ENCODE measurements at regions not wholly inside any gene's neighbourhood (a gene's known extent, or its start where the extent isn't known, plus 50 kb on each side); places are given as distances from the start of the nearest gene placed in this dataset.

GRCh38 chr20:52536841-52537400 is 345.3 kb upstream of the ZFP64 start:
- Histone ChIP-seq H3K4me1 (ENCODE audit: control insufficient read depth in 1 of 2, insufficient read depth in 1 of 2, low read depth in 1 of 2, low read length in 1 of 2) (no peaks in the 10 kb centered on the region), H3K27ac (no peak overlapping the region), H3K27me3 (no peaks in the 10 kb centered on the region), H3K4me3 (ENCODE audit: low read depth in 1 of 2, low read length in 1 of 2) (no peak overlapping the region), H3K9me3 (no peaks in the 10 kb centered on the region), H3K36me3 (no peaks in the 10 kb centered on the region)
- TF ChIP-seq CTCF (IDR thresholded peaks at IDR 0.05): no peak

DNA sequence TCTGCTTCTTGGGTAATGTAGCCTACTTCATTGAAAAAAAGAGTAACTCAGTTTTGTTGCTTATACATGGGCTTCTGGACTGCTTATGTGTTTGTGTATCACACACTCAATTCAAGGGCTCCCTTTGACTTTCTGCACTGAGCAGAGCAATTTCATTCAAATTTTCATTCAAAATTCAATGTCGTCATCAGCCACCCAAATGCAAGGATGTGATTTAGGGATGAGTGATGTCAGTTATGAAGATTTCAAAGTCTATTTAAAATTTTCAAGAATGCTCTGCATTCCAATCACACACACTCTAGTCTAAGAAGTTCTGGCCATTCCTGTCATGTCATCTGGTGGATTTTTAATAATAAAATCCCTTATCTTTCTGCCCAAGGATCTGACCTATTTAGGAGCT is 344.5 kb upstream of the ZFP64 start:
- no peak overlapping the region for H3K27ac ChIP-seq
- H3K9me3 ChIP-seq: no peaks in the 10 kb centered on the region
- H3K36me3 ChIP-seq: no peaks in the 10 kb centered on the region
- no peak for TF ChIP-seq CTCF (IDR thresholded peaks at IDR 0.05)
- H3K4me1 ChIP-seq (ENCODE audit: control insufficient read depth in 1 of 2, insufficient read depth in 1 of 2, low read depth in 1 of 2, low read length in 1 of 2): no peaks in the 10 kb centered on the region
- H3K4me3 ChIP-seq (ENCODE audit: low read depth in 1 of 2, low read length in 1 of 2): no peak overlapping the region
- H3K27me3 ChIP-seq: no peaks in the 10 kb centered on the region

DNA sequence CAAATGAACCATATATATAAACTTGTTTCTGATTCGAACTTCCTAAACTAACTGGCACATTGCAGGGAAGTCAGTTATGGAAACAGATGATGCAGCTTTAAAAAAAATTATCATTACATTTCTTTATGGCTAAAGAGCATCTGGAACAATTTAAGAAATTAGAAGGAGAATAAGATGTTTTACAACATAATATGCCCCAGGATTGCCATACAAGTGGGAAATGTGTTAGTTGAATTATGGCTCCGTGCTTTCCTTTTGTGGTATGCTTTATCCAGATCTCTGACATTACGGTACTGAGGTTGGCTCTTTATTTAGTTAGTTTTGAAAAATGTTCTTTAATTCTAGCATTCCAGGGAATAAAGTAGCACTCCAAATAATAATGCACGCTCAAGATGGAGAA is 343.0 kb upstream of the ZFP64 start:
- Histone ChIP-seq H3K4me3 (ENCODE audit: low read depth in 1 of 2, low read length in 1 of 2) (no peak overlapping the region), H3K9me3 (no peaks in the 10 kb centered on the region), H3K36me3 (no peaks in the 10 kb centered on the region), H3K27me3 (no peaks in the 10 kb centered on the region), H3K27ac (no peak overlapping the region), H3K4me1 (ENCODE audit: control insufficient read depth in 1 of 2, insufficient read depth in 1 of 2, low read depth in 1 of 2, low read length in 1 of 2) (no peaks in the 10 kb centered on the region)
- no peak for TF ChIP-seq CTCF (IDR thresholded peaks at IDR 0.05)

GRCh38 chr20:52533401-52533800 is 341.8 kb upstream of the ZFP64 start:
- TF ChIP-seq CTCF (IDR thresholded peaks at IDR 0.05): no peak
- no peaks in the 10 kb centered on the region for H3K36me3 ChIP-seq
- no peak overlapping the region for H3K27ac ChIP-seq
- H3K4me1 ChIP-seq (ENCODE audit: control insufficient read depth in 1 of 2, insufficient read depth in 1 of 2, low read depth in 1 of 2, low read length in 1 of 2): no peaks in the 10 kb centered on the region
- H3K4me3 ChIP-seq (ENCODE audit: low read depth in 1 of 2, low read length in 1 of 2): no peak overlapping the region
- no peaks in the 10 kb centered on the region for H3K9me3 ChIP-seq
- no peaks in the 10 kb centered on the region for H3K27me3 ChIP-seq

DNA sequence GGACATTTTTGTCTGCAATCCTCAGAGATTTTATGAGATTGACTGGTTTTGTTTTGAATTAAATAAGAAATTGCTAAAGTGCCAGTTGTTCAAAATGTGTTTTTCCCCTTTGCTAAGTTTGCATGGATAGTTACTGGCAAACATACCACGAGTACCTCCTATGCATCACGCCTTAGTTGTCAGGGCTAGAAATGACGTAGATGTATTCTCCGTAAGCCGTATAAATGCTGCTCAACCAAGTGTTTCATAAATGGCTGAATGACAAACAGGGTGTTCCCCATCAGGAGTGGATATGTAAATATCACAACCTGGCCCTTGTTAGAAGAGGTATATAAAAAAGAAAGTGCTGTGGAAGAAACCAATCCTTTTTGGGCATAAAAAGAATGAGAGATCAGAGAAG is 341.1 kb upstream of the ZFP64 start:
- H3K36me3 ChIP-seq: no peaks in the 10 kb centered on the region
- no peaks in the 10 kb centered on the region for H3K9me3 ChIP-seq
- no peak for TF ChIP-seq CTCF (IDR thresholded peaks at IDR 0.05)
- no peaks in the 10 kb centered on the region for H3K4me1 ChIP-seq (ENCODE audit: control insufficient read depth in 1 of 2, insufficient read depth in 1 of 2, low read depth in 1 of 2, low read length in 1 of 2)
- no peak overlapping the region for H3K27ac ChIP-seq
- no peaks in the 10 kb centered on the region for H3K27me3 ChIP-seq
- H3K4me3 ChIP-seq (ENCODE audit: low read depth in 1 of 2, low read length in 1 of 2): no peak overlapping the region

DNA sequence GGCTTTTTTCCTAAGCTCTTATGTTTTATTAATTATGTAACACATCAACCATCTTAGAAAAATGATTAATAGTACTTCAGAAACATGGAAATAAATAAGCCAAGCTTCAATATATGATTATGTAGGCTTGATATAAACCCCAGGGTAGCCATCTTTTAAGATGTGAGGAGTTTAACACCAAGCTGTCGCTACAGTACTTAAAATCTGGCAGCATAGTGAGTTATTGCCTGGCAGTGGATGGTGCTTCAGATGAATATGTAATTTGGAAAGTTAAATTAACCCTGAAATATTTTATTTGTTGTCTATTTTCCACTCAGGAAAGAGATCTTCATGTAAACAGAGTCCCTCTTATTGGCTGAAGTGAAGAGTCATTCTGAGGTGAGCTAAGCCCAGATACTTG is 339.0 kb upstream of the ZFP64 start:
- H3K4me1 ChIP-seq (ENCODE audit: control insufficient read depth in 1 of 2, insufficient read depth in 1 of 2, low read depth in 1 of 2, low read length in 1 of 2): no peaks in the 10 kb centered on the region
- H3K27me3 ChIP-seq: no peaks in the 10 kb centered on the region
- no peaks in the 10 kb centered on the region for H3K36me3 ChIP-seq
- H3K27ac ChIP-seq: no peak overlapping the region
- H3K4me3 ChIP-seq (ENCODE audit: low read depth in 1 of 2, low read length in 1 of 2): no peak overlapping the region
- no peaks in the 10 kb centered on the region for H3K9me3 ChIP-seq
- no peak for TF ChIP-seq CTCF (IDR thresholded peaks at IDR 0.05)
